Fibroblast of gingiva (primary cell): ENCODE measurements at regions not wholly inside any gene's neighbourhood (a gene's known extent, or its start where the extent isn't known, plus 50 kb on each side); places are given as distances from the start of the nearest gene placed in this dataset.

Experiments used
- DNase-seq: peaks from one replicate; pipeline ENCODE4 v3.0.0-alpha.2; 2011; ENCODE audit warnings: low read depth

DNA sequence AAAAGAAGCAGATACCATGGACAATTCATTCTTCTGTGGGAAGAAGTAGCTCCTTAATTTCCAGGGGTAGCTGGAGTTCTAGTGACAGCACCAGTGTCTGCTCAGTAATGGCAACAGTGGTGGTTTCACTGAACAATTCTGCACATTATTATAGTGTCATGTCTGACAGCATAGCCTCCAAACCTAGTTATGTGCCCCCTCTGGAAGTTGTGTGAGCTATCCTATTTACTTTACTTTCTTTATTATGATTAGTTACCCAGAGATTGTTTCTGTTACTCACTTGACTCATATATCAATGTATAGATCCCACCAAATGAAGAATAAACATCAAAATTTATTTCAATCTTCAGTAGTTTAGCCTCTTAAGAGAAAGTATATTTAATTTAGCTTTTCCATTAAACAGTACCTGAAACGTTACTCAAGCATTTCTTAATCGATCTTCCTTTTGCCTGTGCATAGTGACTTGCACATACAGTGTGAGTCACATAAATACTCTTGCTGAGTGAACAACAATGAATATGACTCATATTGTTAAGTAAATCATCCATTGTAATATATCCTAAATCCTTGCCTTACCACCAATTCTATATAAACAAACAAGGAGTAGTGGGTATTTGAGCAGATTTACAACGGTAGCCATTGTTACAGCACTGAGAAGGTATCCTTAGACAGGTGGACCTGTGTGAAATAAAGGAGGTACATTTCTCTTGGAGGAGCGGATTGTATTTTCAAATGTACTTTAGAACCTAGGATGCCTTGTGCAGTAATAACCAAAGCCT is 534.7 kb downstream of the ANKRD50 start:
- peak; percentile 93 for DNase-seq

DNA sequence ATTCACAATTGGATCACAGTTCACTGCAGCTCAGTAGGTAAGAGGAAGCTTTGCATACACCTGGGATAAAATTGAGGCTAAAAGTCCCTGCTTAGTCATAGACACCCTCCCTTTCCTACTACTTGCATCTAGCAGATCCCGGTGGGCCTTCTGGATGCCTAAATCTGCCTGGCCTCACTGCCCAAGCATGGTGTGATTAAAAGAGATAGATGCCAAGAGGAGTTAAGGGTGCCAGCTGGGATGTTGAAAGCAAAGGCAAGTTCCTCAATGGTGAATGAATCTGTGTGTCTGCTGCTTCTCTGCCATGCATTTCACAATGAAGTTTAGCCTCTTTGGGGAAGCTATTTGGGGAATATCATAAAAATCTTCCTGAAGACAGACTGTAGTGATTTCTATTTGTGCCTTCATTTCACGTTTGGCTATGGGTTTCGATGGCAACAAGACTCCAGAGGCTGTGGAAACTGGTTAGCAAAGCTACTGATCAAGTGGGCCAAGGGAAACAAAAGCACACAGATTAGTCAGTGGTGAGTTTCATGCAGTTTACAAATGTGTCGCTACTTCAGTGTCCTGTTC is 534.0 kb downstream of the ANKRD50 start:
- peak; percentile 93 for DNase-seq

DNA sequence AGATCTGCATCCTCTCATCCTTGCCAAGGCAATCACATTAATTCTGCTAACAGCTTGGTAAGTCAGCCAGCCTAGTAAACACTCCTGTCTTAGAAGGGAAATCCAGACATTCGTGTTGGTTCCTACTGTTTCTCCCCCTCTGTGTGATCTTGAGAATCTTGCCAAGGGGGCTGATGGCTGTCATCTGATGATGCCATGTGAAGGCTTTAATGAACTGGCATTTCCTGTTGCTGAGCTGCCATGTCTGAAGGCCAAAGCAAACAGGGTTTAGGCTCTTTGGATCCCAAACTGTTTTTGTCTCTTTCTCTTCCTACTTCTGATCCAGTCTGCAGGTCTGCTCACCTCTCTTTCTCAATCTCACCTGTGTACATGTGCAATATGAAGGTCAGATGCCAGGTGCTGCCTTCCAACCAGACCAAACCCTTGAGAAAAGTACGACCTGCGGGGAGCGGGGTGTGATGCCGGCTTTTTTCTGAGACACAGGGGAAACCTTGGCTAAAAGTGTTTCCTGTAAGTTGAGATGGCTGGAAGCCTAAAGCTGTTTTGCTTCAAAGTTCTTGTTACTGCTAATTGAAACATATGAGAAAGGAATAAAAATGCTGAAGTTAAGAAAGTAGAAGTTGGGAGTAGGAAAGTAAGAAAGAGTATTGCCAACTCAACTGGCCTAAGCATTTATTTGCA is 532.9 kb downstream of the ANKRD50 start:
- DNase-seq, result peak; percentile 42

DNA sequence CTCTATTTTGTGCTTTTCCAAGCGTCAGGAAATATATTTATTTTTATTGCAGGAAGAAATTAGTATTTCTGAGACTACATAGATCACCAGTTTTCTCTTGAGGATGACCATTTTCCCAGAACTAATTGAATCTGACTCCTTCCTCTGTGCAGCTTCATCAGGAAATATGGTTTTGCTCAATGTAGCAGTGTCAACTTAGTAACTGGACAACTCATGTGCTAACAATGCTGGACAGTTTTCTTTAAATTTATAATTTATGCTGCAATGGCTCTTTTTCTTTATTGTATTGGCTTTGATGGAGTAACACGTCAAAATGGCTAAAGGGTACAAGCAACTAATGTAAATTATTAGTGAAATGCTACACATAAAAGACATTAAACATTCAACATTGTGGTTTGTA is 531.5 kb downstream of the ANKRD50 start:
- peak; percentile 31 for DNase-seq

DNA sequence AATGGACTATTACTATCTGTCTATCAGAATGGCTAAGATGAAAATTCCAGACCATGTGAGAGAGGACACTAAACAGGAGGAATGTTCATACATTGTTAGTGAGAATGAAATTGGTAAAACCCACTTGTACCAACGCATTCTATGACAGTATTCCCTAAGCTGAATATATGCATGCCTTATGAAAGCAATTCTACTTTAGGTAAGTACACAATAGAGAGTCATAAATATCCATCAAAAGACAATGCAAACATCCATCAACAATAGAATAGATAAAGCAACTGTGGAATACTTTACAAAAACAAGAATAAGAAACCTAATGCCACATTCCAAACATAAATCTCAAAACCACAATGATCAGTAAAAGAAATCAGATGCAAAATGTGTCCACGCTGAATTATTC is 529.3 kb downstream of the ANKRD50 start:
- no peak for DNase-seq

DNA sequence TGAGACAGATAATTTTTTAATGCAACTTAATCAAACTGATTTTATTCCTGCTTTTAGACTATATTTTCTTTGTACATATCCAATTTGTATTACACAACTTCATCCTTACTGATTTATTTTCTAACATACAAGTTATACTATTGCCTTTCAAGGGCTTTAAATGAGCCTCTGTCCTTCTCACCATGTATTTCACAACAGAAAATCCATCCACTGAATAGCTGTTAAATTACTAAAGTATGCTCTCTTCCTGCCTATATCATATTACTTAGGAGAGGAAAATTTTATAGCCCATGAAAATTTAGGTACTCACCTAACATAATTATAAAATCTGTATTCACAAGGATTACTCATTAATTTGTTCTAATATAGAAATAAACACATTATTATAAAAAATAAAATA is 528.6 kb downstream of the ANKRD50 start:
- DNase-seq, result peak; percentile 59

DNA sequence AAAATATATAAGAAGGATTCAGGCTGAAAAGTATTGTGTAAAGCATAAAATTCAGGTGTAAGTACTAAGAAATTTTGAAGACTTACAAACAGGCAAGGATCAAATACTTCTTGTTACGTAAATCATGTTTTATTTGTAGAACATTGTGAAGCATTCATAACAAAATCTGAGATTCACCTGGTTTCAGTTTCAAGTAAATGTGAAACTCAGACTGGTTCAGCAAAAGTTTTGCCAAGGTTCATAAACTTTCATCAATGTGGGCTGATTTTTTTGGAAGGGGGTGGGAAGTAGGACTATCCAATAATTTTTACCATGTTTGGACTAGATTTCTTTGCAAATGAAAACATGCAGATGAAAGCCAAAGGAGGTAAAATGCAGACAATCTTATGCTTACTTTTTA is 527.7 kb downstream of the ANKRD50 start:
- no peak for DNase-seq

DNA sequence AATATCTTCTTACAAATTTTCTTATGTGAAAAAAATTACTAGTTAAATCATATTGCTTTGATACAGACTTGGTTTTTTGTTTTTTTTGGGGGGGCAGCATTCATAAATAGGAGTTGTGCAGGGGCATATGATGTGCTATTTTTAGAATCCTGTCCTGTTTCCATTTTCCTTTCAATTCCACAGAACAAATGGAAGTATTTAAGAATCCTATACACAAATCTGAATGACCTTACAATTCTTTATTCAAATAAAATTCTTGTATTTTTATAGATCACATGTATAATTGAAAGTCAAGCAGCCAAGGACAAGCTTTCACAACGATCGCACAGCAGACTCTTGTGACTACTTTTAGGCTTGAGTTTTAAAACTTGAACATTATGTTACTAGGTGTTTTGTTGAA is 523.9 kb downstream of the ANKRD50 start:
- DNase-seq, result no peak

DNA sequence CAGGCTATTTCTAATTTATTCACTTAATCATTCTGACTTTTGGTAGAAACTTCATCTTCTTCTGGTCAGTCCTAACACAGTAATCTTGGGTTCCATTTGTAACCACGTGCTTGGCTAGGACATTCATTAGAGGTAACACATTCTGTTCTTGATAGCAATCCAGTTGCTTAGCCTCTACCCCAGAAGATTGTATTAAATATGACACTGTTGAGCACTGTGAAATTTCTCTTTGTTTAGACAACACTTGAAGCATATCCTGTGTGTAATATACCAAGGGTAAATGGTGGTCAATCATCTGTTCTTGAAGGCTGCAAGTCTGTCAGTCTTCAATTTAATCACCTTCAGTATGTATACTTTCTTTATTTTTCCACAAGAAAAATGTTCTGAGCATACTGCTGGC is 523.0 kb downstream of the ANKRD50 start:
- DNase-seq, result peak; percentile 14

DNA sequence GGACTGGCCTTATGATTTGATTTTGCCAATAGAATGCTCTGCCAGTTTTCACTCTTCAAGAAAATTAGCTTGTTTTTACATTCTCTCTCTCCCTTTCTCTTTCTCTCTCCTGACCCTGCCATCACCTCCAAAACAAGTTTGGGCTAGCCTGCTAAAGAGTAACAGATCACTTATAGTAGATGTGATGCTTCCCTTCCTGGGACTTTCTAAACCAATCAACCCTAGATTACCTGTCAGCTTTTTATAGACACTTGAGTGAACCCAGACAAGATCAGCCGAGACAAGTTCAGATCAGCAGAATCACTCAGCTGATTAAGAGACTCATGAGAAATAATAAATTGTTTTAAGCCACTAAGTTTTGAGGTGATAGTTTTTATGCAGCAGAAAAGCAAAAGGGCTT is 521.2 kb downstream of the ANKRD50 start:
- DNase-seq, result no peak

DNA sequence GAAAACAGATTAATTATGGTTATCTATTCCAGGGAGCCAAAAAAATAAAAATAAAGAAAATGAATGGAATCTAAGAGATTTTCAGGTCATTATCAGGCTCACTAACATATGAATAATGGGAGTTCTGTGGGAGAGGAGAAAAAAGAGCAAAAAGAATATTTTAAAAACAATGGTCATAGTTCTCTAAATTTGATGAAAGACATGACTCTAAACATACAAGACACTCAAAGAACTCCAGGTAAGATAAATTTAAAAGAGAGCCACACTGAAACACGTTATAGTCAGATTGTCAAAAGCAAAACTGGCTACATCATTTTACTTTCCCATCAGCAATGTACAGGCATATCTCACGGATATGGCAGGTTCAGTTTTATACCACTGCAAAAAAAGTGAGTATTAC is 520.0 kb downstream of the ANKRD50 start:
- DNase-seq, result no peak

DNA sequence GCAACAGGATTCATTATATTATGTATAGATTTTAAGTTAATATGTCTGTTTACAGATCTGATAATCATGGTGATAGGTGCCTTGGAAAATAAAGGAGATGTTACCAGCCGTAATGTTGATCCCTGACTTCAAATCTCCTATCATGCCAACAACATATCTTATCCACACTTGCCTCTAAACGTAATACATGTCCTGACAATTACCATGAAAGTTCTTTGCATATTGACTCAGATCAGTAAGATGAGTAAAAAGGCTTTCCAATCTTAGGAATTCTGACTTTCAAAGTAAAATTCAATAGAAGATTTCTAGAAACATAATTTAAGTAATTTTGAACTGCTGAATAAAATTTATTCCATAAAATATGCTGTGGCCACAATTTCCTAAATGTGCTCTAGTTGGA is 513.3 kb downstream of the ANKRD50 start:
- DNase-seq, result no peak

DNA sequence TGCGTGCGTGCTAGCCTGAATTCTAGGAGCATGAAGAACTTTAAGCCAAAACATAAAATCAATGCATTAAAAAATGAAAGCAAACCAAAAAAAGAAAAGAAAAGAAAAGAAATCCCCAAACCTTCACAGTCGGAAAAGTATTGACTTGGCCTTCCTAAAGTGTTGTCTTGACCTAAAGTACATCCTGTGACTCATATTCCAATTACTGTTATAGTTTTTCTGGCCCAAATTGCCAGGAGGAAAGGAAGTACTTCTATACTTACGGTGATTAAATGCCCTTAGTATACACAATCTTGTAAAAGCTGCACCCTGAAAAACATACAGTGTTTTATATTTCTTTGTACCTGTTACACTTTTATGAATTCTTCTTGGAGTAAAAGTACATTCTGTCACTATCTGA is 512.8 kb downstream of the ANKRD50 start:
- peak; percentile 38 for DNase-seq

DNA sequence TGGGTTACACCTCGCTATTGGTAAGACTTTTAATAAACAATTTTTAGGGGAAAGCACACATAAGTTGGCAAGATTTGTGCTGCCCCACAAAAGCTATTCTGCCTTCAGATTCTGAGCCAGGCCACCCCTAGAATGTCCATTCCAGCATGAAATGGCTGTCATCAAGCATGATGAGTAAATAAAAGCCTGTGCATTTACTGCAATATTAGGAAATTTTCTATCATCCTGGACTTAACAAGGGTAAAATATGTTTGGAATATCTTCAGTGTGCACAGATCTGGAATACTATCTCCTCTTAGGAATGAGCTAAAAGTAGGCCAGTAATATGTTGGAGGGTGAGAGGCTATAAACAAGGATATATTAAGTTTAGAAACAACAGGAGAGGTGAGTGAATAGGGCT is 510.9 kb downstream of the ANKRD50 start:
- DNase-seq, result no peak

DNA sequence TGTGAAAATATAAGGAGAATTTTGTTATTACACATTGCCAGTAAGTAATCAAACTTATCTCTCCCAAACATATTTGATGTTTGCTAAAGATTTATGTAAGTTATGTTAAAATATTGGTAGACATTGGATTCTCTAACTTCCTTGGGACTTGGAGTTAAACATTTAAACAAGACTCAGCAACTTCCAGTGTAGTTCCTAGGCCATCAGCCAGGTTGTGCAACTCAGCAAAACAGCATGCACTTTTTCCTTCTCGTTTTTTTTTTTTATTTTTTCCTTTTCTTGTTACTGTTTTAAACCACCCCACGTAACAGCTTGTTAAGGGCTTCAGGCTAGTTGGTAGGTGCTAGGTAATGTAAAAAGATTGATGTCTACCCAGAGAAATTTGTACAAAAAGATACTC is 510.4 kb downstream of the ANKRD50 start:
- DNase-seq, result peak; percentile 54

DNA sequence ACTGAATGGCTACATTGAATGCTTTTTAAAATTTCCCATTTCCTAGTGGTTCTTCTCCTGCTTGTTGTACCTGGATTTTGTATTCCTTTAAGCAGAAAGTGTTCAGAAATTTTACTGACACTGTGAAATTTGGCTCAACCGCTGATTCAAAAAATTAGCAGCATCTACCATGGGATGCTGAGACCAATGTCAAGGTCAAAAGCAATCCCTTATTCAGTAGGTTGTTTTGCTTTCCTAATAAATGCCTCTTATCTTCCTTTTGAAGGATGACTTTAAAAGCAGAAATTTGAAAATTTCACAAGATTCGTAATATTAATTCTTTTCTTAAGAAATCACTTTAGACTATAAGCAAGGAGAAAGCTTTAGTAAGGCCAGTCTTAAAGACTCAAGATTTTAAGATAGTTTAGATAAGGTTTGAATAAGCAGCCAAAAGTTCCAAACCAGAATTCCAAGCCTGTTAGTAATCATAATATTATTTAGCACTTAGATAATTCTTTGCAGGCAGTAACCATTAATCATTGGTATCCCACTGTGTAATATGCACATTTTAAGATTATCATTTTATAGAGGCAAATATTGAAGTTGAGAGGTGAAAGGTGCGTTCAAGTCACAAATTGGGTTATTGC is 508.8 kb downstream of the ANKRD50 start:
- peak; percentile 34 for DNase-seq

DNA sequence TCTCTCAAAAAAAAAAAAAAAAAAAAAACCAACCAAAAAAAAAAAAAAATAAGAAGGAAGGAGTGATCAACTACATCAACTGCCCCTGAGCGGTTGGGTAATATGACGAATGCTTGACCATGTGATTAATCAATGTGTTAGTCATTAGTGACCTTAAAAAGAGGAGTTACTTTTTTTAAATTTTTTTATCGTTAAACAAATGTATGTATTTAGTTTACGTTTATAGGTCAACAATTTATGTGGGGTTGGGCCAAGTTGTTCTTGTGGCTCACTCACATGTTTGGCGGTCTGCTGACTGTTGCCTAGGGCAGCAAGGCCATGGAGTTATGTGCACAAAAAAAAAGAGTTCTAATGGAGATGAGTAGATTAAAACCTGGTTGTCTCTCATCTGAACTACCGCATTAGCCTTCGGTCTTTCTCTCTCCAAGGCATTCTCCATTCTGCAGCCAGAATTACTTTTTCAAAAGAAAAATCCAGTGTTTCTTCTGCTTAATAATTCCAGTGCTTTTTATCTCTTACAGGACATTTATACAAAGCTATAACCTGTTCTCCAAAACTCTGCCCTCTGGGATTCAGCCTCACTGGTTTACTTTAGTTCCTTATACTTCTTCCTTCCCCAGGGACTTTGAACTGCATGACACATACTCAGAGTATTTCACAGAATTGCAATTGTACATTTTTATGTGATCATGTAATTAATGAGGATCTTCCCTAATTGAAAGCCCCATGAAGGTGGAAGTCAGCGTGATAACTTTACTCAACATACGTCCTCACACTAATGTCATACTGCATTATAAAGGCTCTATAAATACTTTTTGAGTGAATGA is 505.5 kb downstream of the ANKRD50 start:
- peak; percentile 49 for DNase-seq

DNA sequence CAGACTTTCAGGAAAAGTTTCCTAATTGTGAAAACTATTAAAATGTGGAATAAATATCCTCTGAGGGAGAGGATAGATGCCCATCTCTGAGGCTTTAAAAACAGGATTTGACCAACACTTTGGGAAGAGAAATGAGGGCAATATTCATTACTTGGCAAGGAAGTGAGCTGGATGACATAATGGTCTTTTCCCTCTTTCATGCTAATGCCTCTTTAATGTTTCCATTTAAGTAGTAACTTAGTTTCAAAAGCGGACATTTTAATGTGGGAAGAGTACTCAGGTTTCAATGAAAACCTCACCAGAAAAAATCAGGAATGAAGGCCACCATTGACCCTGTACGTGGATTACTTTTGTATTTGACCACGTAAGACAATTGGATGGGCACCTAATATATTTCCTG is 503.3 kb downstream of the ANKRD50 start:
- DNase-seq, result no peak

DNA sequence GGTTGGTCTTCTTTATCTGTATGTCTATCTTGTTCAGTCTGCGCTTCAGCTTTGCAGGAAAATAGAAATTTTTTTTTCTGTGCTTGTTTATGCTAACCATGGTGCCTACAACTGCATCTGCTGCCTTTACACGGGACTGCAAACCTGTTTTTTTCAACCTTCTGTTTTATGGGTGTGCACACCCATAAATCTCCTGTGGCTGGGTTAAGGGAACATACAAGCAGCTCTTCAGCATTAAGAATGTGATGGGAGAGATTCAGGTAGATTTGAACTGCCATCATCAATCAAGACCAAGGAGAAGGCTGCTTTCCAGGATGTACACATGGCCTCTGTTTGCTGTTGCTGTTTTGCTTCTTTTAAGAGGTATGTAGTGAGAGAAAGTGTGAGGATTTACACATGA is 502.9 kb downstream of the ANKRD50 start:
- no peak for DNase-seq

DNA sequence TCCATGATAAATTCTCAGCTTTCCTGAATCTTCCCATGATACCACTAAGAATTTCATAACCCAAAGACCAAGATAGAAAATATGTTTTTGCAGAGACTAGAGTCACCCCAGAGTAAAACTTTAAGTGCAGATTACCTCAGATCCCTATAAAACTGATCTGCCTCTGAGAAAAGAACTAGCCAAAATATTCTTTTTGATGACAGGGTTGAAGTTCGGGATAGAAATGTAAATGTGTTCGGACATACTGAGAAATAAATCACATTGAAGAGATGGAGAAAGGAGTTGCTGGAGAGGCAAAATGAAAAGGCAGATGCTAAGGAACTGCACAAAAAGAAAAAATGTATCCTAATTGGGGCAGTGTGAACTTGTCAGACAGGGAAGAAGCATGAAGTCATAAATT is 501.8 kb downstream of the ANKRD50 start:
- DNase-seq, result no peak

DNA sequence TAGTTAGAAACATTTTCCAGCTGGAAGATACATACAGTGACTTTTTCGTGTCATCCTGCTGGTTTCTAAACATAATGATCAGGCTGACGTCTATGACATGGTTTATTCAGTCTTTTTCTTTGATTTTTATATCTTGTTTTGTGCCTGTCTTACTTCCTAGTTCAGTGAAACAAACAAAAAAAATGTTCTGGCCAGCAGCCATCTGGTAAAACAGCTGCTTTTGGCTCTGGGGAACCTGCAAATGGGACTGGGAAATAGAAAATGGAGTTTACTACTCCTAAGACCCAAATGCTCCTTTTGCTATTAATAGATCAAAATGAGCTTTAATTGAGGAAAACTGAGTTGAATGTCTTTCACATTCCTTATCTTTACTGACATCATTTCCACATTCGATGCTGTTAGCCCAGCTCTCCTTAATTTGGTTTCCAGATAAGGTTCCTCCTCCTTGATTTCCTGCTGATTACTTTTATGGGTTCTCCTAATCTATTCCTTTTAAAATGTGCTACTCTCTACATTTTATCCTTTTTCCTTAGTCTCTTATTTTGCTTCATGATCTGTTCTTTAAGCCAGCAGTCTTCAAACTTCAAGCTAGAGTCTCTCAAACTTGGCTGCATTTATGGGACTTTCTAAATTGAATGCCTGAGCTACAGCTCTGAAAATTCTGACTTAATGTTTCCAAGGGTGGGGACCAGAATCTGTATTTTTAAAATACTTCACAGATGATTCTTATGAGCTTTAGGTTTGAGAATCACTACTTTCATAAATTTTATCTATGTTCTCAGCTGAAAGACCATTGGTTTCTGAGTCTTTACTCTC is 499.5 kb downstream of the ANKRD50 start:
- peak; percentile 34 for DNase-seq
